IPS-NIHi7 (cell line): ENCODE measurements at regions not wholly inside any gene's neighbourhood (a gene's known extent, or its start where the extent isn't known, plus 50 kb on each side); places are given as distances from the start of the nearest gene placed in this dataset.

Experiments used
- DNase-seq: peaks from one replicate; pipeline ENCODE4 v3.0.0; 2012; ENCODE audit warnings: mixed read lengths; ENCODE audit errors: extremely low spot score

DNA sequence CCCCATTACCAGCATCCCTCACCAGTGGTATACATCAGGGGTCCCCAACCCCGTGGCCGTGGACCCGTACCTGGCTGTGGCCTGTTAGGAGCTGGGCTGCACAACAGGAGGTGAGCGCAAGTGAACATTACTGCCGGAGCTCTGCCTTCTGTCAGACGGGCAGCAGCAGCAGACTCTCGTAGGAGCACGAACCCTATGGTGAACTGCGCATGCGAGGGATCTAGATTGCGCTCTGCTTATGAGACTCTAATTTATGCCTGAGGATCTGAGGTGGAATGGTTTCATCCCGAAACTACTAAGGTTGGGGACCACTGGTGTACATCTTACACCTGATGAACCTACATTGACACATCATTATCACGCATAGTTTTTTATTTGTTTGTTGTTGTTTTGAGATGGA lies 52.8 kb upstream of the DHX15 start:
- DNase-seq, result no peak

DNA sequence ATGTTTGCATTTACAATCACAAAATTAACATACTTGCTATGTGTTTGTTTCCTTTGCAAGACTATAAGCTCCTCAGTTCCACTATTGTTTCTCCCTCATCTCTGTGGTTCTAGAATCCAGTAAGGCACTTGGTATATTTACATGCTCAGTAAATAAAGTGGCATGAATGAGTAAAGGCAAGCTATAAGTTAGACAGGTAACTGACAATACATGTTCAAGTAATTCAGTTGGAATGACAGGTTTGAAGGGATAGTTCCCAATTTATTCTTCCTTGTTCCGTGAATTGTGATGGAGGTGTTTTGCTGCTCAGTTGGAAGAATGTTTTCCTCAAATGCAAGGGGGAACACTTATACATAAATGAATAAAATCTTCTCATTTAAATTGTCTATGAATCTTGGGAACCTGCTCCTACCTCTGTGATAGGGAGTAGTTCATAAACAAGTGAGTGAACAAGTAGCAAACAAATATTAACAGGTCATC lies 54.1 kb upstream of the DHX15 start:
- DNase-seq, result no peak

DNA sequence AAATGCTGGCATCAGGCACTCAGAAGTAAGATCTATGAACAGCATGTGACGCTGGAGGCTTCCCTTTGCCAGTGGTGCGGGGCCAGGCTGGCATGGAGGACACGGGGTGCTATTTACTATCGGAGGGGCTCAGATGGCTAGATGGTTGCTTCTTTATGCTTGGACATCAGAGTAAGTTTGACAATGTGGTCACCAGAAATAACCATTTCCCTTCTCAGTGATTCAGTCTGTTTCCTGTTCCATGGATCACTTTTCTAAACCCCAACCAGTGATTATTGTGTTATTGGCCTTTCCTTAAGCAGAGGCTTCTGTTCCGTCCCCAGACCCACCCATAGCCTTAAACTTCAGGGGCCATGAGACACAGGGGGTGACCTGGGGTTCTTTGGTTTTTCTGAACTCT lies 55.4 kb upstream of the DHX15 start:
- DNase-seq, result no peak

DNA sequence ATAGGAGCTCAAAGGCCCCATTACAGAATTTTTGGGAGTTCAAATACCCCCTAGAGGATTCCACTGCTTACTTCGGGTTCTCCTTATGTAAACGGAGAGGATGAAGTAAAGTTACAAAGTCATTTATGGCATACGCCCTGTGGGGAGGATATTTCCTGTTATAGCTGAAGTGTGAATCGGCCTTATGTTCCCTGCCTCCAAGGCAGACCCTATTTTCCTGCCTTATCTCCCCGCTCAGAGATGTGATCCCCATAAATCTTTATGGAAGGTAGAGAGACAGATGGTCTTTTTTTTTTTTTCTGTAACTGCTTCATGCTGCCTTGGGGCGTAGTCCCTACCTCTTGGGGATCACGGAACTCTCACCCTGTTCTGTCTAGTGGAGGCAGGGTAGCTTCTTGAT lies 56.0 kb upstream of the DHX15 start:
- DNase-seq, result no peak

- DNase-seq, result no peak
These were observed 58.7 kb upstream of the DHX15 start for GRCh38 chr4:24642981-24643547.

DNA sequence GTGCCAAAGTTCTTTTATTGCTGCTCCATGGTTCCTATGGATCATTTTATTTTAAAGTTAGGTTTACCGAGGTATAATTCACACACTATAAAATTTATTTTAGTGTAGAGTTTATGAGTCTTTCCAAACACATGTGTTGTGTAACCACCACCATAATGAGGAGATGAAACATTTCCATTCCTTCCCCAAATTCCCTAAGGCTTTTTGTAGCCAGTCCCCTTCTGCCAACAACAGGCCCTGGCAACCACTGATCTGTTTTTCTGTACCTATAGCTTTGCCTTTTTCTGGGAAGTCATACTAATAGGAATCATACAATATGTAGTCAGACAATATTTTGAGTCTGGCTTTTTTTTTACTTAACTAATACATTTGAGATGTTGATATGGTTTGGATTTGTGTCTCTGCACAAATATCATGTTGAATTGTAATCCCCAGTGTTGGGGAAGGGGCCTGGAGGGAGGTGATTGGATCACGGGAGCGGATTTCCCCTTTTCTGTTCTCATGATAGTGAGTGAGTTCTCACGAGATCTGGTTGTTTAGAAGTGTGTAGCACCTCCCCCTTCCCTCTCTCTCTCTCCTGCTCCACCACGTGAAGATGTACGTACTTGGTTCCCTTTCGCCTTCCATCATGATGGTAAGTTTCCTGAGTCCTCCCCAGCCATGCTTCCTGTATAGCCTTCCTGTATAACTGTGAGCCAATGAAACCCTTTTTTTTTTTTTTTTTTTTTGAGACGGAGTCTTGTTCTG lies 59.6 kb upstream of the DHX15 start:
- no peak for DNase-seq

- DNase-seq, result no peak
These were observed 60.8 kb upstream of the DHX15 start for GRCh38 chr4:24644983-24645764.

DNA sequence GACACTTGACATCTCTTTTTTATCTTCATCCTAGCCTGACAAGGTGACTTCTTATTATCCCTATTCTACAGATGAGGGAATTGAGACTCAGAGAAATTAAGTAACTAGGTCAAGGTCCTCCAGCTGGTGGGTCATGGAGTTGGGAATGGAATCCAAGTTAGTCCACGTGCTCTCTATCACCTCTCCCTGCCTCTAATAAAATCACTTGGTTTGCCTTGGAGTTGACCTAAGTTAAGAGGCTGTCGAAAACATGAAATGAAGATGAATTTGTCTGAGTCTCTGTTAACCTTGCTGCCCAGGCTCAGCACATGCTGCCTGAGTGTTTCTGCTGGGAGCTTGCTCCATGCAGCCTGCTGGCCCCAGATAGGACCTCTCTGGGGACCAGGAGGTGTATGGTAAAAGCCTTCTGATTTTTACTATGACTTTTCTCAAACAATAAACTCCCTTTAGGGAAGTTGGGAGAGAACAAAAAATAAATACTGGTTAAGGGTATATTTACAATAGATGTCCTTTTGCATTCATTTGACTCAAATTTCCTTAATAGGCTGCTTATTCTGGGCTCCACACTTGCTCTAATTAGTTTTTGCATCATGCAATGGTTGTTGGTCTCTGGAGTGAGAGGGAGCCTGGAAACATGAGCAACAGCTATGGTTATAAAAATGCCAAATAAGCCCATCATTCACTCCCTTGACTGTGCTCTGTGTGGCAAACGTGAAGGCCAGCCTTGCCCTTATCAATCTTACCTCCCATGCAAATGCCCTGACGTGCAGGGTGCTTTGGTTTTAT lies 61.6 kb upstream of the DHX15 start:
- no peak for DNase-seq

DNA sequence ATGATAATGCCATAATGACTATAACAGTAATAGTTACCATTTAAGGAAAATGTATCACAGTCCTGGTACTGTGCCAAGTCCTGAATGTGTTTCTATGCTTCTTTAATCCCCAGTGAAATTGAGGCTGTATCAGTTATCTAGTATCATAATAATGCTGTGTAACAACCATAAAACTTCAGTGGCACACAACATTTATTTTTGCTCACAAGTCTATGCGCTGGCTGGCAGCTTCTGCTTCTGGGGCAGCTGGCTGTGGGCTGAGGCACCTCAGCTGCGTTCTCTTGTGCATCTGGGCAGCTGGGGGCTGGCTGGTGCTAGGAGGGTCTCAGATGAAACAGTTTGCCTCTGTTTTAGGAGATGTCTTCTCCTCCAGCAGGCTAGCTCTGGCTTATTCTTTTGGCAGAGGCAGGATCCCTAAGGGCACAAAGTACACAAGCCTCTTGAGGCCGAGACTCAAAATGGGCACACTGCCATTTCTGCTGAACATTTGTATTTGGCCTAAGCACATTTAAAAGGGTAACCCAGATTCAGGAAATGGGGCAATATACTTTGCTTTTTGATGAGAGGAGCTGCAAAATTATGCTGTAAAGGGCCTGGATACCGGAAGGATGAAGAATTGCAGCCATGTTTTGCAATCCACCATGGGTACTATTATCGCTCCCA lies 62.6 kb upstream of the DHX15 start:
- no peak for DNase-seq

DNA sequence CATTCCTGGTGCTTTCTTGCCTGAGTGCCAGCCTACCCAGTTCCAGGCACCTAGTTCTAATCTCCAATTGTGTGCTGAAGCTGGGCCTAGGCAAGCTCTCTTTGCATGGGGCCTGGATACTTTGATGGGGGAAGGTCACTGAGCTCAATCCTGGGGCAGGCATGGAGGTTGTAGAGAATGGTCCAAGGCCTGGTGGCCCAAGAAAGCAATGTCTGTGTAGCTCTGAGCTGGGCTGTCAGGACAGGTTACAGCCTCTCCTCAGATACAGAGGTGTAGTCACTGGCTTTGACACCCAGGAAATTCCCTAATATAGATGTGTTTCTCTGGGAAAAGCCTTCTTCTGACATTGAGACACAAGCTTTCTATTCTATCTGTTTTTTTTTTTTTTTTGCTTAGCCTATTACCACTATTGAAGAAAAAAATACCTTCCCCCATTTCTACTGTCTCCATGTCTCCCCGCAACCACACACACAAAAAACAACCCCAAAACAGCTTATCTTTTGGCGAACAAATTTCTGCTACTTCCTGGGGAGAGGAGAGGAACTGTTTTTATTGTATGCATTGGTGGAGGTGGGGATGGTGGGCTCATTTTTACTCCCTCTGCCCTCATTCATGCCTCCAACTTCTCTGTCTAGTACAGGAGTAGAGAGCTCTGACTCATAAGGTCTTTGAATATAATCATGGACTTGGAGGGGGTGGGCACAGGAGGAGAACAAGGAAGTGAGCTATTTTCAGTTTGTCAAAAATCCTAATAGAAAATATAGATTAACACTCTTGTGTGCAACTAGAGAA lies 66.7 kb upstream of the DHX15 start:
- no peak for DNase-seq

DNA sequence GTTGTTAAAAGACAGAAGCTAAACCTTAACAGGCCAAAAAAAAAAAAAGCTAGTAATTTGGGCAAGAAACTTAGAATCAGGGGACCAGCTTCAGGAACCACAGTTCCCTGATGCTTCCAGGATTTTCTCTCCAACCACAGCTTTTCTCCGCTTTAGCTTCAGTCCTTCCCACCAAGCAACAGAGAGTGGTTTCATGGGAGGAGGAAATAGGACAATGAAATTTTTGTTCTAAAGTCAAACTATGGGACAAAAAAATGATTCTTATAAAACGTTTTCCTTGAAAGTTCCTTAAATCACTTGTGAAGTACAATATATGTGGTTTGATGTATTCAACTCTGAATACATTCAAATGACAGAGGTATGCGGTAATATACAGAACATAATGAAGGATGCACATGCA lies 71.0 kb upstream of the DHX15 start:
- DNase-seq, result no peak

- no peak for DNase-seq
These were observed 71.6 kb upstream of the DHX15 start for GRCh38 chr4:24655971-24656370.

DNA sequence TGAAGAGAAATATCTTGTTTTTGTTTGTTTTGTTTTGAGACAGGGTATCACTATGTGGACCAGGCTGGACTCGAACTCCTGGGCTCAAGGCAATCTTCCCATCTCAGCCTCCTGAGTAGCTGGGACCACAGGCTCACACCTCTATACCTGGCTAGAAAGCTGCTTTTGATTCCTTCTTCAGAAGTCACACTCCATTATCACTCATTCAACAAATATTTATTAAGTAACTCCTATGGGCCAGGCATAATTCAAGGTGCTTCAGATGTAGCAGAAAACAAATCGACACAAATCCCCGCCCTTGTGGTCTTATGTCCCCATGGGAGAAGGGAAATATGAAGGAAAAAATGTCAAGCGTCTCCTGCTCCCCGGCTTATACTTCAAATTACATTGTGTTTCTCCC lies 72.6 kb upstream of the DHX15 start:
- DNase-seq, result no peak

DNA sequence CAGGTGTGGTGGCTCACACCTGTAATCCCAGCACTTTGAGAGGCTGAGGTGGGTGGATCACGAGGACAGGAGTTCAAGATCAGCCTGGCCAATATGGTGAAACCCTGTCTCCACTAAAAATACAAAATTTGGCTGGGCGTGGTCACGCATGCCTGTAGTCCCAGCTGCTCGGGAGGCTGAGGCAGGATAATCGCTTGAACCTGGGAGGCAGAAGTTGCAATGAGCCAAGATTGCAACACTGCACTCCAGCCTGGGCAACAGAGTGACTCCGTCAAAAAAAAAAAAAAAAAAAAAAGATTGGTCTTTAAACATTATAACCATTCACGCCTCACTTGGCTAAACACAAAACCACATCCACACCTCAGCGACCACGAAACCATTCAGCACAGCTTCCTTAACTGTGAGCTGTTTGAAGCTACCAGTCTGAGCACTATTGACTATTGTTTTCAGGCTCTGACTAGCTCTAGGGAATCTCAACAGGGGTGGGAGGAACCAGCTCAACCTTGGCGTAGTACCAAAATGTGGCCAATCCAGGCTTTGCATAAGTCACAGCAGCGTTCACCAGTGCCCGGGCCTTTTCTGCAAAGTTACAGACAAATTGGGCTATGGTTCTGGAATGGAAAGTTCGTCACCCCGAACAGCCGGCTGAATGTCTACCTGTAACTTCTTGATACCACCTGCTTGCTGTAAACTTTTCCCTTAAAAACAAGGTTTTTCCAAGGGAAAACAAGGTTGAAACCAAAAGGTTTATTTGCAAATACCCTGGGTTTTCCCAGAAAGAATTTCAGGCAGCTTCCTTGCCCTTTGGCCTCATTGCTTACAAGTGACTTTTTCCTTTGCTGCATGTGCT lies 73.6 kb upstream of the DHX15 start:
- no peak for DNase-seq

DNA sequence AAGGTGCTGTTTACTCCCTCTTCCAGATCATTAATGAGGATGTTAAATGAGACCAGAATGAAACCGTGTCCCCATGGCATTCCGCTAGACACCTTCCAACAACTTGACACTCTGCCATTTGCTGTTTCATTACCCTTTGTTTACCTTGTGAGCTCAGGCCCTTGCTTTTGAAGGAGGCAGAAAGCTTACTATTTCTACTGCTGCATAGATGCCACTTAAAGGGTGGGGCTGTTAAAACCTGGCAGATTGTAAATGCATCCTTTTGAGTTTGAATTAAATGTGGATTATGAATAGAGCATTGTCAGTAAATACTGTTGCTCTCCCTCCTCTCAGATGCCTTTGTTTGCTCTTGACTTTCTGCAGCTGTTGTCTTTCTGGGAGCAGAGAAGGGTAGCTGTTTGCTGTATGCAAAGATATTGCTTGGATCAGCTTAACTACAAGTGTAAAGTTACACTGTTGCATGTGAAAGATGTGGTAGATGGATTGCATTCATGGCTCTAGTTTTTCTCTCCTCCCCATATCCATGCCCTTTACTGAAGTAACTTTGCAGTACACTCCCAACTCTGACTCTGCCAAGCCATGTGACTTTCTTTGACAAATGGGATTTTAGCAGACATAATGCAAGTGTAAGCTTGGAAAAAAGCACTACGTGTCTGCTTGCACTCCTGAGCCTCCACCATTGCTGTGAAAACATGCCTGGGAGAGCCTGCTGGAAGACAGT lies 75.0 kb upstream of the DHX15 start:
- no peak for DNase-seq

GRCh38 chr4:24662056-24662455 lies 77.7 kb upstream of the DHX15 start:
- DNase-seq, result peak; percentile 31

DNA sequence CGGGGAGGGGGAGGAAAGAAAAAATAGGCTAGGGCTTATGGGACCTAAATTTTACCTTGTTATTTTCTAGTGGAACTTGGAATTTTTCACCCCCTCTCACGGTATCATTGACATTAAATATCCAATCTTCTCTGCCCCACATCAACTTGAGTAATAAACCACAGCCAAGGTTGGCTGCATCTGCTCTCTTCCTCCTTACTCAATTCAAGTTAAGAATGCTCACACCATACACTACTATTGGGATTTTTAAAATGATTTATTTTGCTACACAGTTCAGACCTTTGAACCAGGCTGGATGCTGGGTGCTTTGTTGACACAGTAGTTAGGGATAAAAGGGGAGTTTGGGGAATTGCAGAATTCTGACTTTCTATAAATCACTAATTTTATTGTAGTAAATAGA lies 78.2 kb upstream of the DHX15 start:
- DNase-seq, result no peak

DNA sequence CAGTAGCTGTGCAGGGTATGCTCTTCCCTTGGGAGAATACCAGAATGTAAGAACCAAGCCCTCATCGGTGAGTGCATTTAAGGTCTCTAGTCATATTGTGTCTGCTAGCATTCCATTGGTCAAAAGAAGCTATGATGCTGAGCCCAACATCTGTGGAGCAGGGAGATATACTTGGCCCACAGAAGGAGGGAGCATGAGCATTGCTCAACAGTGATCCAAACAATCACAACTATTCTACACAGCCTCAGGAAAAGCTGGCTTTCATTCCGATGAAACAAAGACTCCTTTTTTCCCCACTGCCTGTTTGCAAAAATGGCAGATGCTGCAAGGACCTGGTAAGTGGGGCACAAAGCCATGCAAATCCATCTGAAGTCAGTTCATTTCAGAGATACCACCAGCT lies 80.6 kb upstream of the DHX15 start:
- DNase-seq, result no peak

GRCh38 chr4:24666316-24666715 lies 82.0 kb upstream of the DHX15 start:
- no peak for DNase-seq
